Heart left ventricle (tissue), 16 donors: ENCODE measurements at regions not wholly inside any gene's neighbourhood (a gene's known extent, or its start where the extent isn't known, plus 50 kb on each side); places are given as distances from the start of the nearest gene placed in this dataset.

ENCODE experiments used
- ATAC-seq, 4 donors: fragments of 200-7000 bp; cut with Tn5 transposase; one replicate each; pipeline ENCODE4 v1.9.1; 2020 to 2022; ENCODE audit warnings: moderate library complexity in 4 of 4, mild to moderate bottlenecking in 3 of 4, moderate number of reproducible peaks in 1 of 4
- DNase-seq, 5 donors: peaks; one replicate each; pipeline ENCODE4 v3.0.0-alpha.2; 2020
- H3K27ac ChIP-seq, 12 donors: fragments of 200-600 bp; sonication (generic) in 4 of 12; one replicate each; pipeline versions ENCODE4 v1.5.0 to v1.8.0; 2016 to 2022; ENCODE audit warnings: mild to moderate bottlenecking in 2 of 12
- H3K27me3 ChIP-seq, 9 donors: fragments of 200-600 bp; sonication (generic) in 2 of 9; one replicate each; pipeline versions ENCODE4 v1.5.1 to v1.8.0; 2016 to 2022; ENCODE audit warnings: mild to moderate bottlenecking in 3 of 9
- H3K36me3 ChIP-seq, 9 donors: fragments of 200-600 bp; sonication (generic) in 2 of 9; one replicate each; pipeline versions ENCODE4 v1.5.0 to v1.8.0; 2018 to 2022; ENCODE audit warnings: mild to moderate bottlenecking in 2 of 9
- H3K4me1 ChIP-seq, 12 donors: fragments of 200-600 bp; sonication (generic) in 4 of 12; one replicate each; pipeline versions ENCODE4 v1.5.0 to v1.8.0; 2016 to 2022; ENCODE audit warnings: mild to moderate bottlenecking in 3 of 12
- H3K4me3 ChIP-seq, 12 donors: fragments of 200-600 bp; sonication (generic) in 4 of 12; one replicate each; pipeline versions ENCODE4 v1.5.0 to v1.8.0; 2017 to 2022; ENCODE audit warnings: mild to moderate bottlenecking in 9 of 12, moderate library complexity in 4 of 12
- H3K9me3 ChIP-seq, 12 donors: fragments of 200-600 bp; sonication (generic) in 4 of 12; one replicate each; pipeline versions ENCODE4 v1.5.0 to v1.8.0; 2016 to 2022; ENCODE audit warnings: mild to moderate bottlenecking in 1 of 12
- CTCF ChIP-seq, 12 donors: fragments of 200-600 bp; sonication (generic) in 4 of 12; IDR thresholded peaks; one replicate each; pipeline versions ENCODE4 v1.5.0 to v1.8.0; 2018 to 2022; ENCODE audit warnings: antibody characterized with exemption in 12 of 12, mild to moderate bottlenecking in 5 of 12
- POLR2A ChIP-seq, 2 donors: fragments of 450-650 bp; IDR thresholded peaks; one replicate each; pipeline ENCODE4 v1.6.1; 2017; ENCODE audit warnings: antibody characterized with exemption in 2 of 2, mild to moderate bottlenecking in 2 of 2, moderate library complexity in 2 of 2
- WGBS, 4 donors: extraction: QIAGEN DNeasy Blood & Tissue Kit in 2 of 4; methylation state at CpG; one replicate each; pipeline versions ENCODE4 v1.1.5 to v1.1.7; 2013 to 2018; 5-methylcytosine and 5-hydroxymethylcytosine counted together
- intact Hi-C, 10 donors: fragments of 100-400 bp; cut with DNase I; formaldehyde crosslinking; loops; one replicate each; pipeline versions ENCODE4 v1.11.1 to v1.14.2; 2022
- donor health status: ischemic (EF 13 %, LVEDD 7.1; RV severe dilation, severe dysfunction).
- donor health status: healthy with polysubstance abuse.
- donor health status: DM: no; HTN: yes; CAD: no.
- donor health status: DM: no; HTN: no; CAD: no.
- donor health status: ischemic (EF 25% LVEDD 6.9; RV normal size, moderate dysfunction).
- donor health status: ischemic (EF 25% LVEDD 5.7; RV mildly dilated, moderate dysfunction).
- donor health status: healthy.
- donor health status: DM: yes; HTN: yes; CAD: no.
- donor health status: ischemic (EF 35%, LVEDD 5.7; RV mildly dilated, moderate dysfunction).
- donor health status: nonischemic (EF 11% LVEDD 7.7; RV severe dilation, severe dysfunction).
- donor health status: DM: yes; HTN: yes; CAD: no.
- donor health status: PGD.
- donor health status: ischemic (EF 29% LVEDD 5.4; RV normal size, mild dysfunction).
- donor health status: nonischemic (EF 23%, LVEDD 6.1; RV moderate dilation, normal function).

GRCh38 chr7:81616951-81617350 is 152.9 kb downstream of the HGF start:
- no peaks in the 10 kb centered on the region for H3K27me3 ChIP-seq
- no peaks in the 10 kb centered on the region for H3K9me3 ChIP-seq
- ATAC-seq (no peak), DNase-seq (no peak)
- 73 to 85% (median 80%) methylated on average over 3 of the region's 3 CpGs for WGBS, 4 donors
- peak overlapping the region in 1 of 12 donors; percentile 1 for H3K27ac ChIP-seq
- no peak overlapping the region for H3K4me3 ChIP-seq
- peaks cover 0 to 4% (median 0%) of the 10 kb centered on the region in 12 donors for H3K4me1 ChIP-seq
- no peak for TF ChIP-seq CTCF (IDR thresholded peaks at IDR 0.05)
- no peak for TF ChIP-seq POLR2A (IDR thresholded peaks at IDR 0.05)
- no peaks in the 10 kb centered on the region for H3K36me3 ChIP-seq
- intact Hi-C loops: loop anchor here in 1 of 10 donors (5.0 kb wide), 1 partner anchor 50 kb away; no protein-coding TSS in a partner anchor

GRCh38 chr7:81611805-81612204 is 158.0 kb downstream of the HGF start:
- 89 to 96% (median 92%) methylated on average over 1 of the region's 1 CpG for WGBS, 4 donors
- no peak for DNase-seq
- Histone ChIP-seq H3K4me1 (peaks cover 0 to 1% (median 0%) of the 10 kb centered on the region in 12 donors), H3K9me3 (peaks cover 0 to 4% (median 0%) of the 10 kb centered on the region in 12 donors), H3K27ac (no peak overlapping the region), H3K36me3 (no peaks in the 10 kb centered on the region), H3K27me3 (no peaks in the 10 kb centered on the region), H3K4me3 (no peak overlapping the region)
- TF ChIP-seq CTCF (IDR thresholded peaks at IDR 0.05) (no peak), POLR2A (IDR thresholded peaks at IDR 0.05) (no peak)
- intact Hi-C loops: no loop called here
- no peak for ATAC-seq

GRCh38 chr7:81611040-81611439 is 158.8 kb downstream of the HGF start:
- H3K27me3 ChIP-seq: no peaks in the 10 kb centered on the region
- WGBS, 4 donors: 75 to 89% (median 84%) methylated on average over 27 of the region's 27 CpGs
- no peak for TF ChIP-seq CTCF (IDR thresholded peaks at IDR 0.05)
- TF ChIP-seq POLR2A (IDR thresholded peaks at IDR 0.05): no peak
- H3K9me3 ChIP-seq: peaks cover 0 to 4% (median 0%) of the 10 kb centered on the region in 12 donors
- no peak overlapping the region for H3K4me3 ChIP-seq
- H3K36me3 ChIP-seq: no peaks in the 10 kb centered on the region
- ATAC-seq (no peak), DNase-seq (peak in 1 of 5 donors; percentile 49)
- no peaks in the 10 kb centered on the region for H3K4me1 ChIP-seq
- intact Hi-C loops: no loop called here
- no peak overlapping the region for H3K27ac ChIP-seq

GRCh38 chr7:81608748-81609382 is 161.0 kb downstream of the HGF start:
- no peak overlapping the region for H3K27ac ChIP-seq
- no peak for ATAC-seq
- peaks cover 0 to 4% (median 0%) of the 10 kb centered on the region in 12 donors for H3K9me3 ChIP-seq
- H3K27me3 ChIP-seq: no peaks in the 10 kb centered on the region
- no peak overlapping the region for H3K4me3 ChIP-seq
- H3K4me1 ChIP-seq: no peaks in the 10 kb centered on the region
- DNase-seq: no peak
- TF ChIP-seq POLR2A (IDR thresholded peaks at IDR 0.05) (no peak), CTCF (IDR thresholded peaks at IDR 0.05) (no peak)
- intact Hi-C loops: no loop called here
- no peaks in the 10 kb centered on the region for H3K36me3 ChIP-seq
- 88 to 91% (median 88%) methylated on average over 6 of the region's 6 CpGs for WGBS, 4 donors
